ENCODE measurements at regions not wholly inside any gene's neighbourhood (a gene's known extent, or its start where the extent isn't known, plus 50 kb on each side); places are given as distances from the start of the nearest gene placed in this dataset.

DNA sequence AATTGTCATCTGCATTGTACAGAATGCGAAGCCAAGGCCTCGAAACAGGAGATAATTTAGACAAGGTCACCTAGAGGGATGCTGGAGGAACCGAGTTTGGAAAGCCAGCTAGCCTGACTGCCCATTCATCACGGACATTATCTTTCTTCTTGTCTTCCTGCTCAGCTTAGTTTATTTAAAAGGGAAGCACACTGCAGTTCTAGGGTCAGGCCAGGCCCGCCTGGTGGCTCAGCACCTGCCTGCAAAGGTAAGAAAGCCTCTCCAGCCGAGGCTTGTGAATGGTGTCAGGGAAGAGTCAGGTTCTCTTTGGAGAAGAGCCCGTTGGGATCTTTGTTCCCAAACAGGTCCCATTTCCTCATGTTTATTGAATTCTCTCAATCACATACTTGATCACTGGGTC is 246.5 kb downstream of the BLID start:
- TF ChIP-seq HDAC2 (CRISPR knock-in tag; IDR thresholded peaks at IDR 0.05) (no peak), GABPA (IDR thresholded peaks at IDR 0.05; ENCODE audit: low read depth, low read length) (no peak), GABPA (CRISPR knock-in tag; IDR thresholded peaks at IDR 0.05; ENCODE audit: low read depth) (no peak)

Measured in HepG2 (cell line).